HG03039 (cell line): ENCODE measurements at regions not wholly inside any gene's neighbourhood (a gene's known extent, or its start where the extent isn't known, plus 50 kb on each side); places are given as distances from the start of the nearest gene placed in this dataset.

ENCODE experiments used
- ATAC-seq: cut with Tn5 transposase; IDR thresholded peaks from one replicate; pipeline ENCODE4 v1.9.1; 2021; ENCODE audit warnings: mild to moderate bottlenecking, moderate library complexity; ENCODE audit not compliant: unreplicated experiment

- no peak for ATAC-seq
These were observed 325.7 kb downstream of the TGFB2 start for GRCh38 chr1:218670875-218671274.

GRCh38 chr1:218671573-218671972 is 326.4 kb downstream of the TGFB2 start:
- ATAC-seq = no peak

- no peak for ATAC-seq
These were observed 328.0 kb downstream of the TGFB2 start for GRCh38 chr1:218673170-218673569.

GRCh38 chr1:218674280-218674773 is 329.2 kb downstream of the TGFB2 start:
- no peak for ATAC-seq

GRCh38 chr1:218677026-218677425 is 331.9 kb downstream of the TGFB2 start:
- no peak for ATAC-seq

GRCh38 chr1:218679391-218679790 is 334.3 kb downstream of the TGFB2 start:
- no peak for ATAC-seq

GRCh38 chr1:218679988-218680748 is 335.0 kb downstream of the TGFB2 start:
- ATAC-seq = no peak

- ATAC-seq = no peak
These were observed 338.1 kb downstream of the TGFB2 start for GRCh38 chr1:218683242-218683641.

- ATAC-seq = no peak
These were observed 341.1 kb downstream of the TGFB2 start for GRCh38 chr1:218686258-218686657.

- no peak for ATAC-seq
These were observed 341.6 kb downstream of the TGFB2 start for GRCh38 chr1:218686761-218687160.

- ATAC-seq = no peak
These were observed 347.7 kb downstream of the TGFB2 start for GRCh38 chr1:218692808-218693207.

GRCh38 chr1:218693599-218693998 is 348.5 kb downstream of the TGFB2 start:
- no peak for ATAC-seq

GRCh38 chr1:218694085-218694484 is 348.9 kb downstream of the TGFB2 start:
- ATAC-seq = no peak

- ATAC-seq = no peak
These were observed 349.5 kb downstream of the TGFB2 start for GRCh38 chr1:218694636-218695035.

GRCh38 chr1:218695525-218695924 is 350.4 kb downstream of the TGFB2 start:
- no peak for ATAC-seq

- ATAC-seq = no peak
These were observed 353.0 kb downstream of the TGFB2 start for GRCh38 chr1:218698141-218698540.

GRCh38 chr1:218699421-218699820 is 354.3 kb downstream of the TGFB2 start:
- ATAC-seq = no peak

- ATAC-seq = no peak
These were observed 354.7 kb downstream of the TGFB2 start for GRCh38 chr1:218699865-218700264.

GRCh38 chr1:218700666-218701065 is 355.5 kb downstream of the TGFB2 start:
- ATAC-seq = no peak

- ATAC-seq = no peak
These were observed 356.0 kb downstream of the TGFB2 start for GRCh38 chr1:218701131-218701530.

GRCh38 chr1:218702775-218703174 is 357.6 kb downstream of the TGFB2 start:
- ATAC-seq = no peak

- no peak for ATAC-seq
These were observed 358.7 kb downstream of the TGFB2 start for GRCh38 chr1:218703836-218704235.

GRCh38 chr1:218705391-218705790 is 360.3 kb downstream of the TGFB2 start:
- ATAC-seq = no peak
